SK-N-SH (cell line): ENCODE measurements at regions not wholly inside any gene's neighbourhood (a gene's known extent, or its start where the extent isn't known, plus 50 kb on each side); places are given as distances from the start of the nearest gene placed in this dataset.
A peak's percentile ranks its signal among the peaks of the same experiment; 100 is the strongest.

Source experiments
- CTCF ChIA-PET: fragments of 300-600, 350-600 bp; formaldehyde crosslinking; extraction: SDS; loops from one replicate; lab custom pipeline; 2021; lab: Yijun Ruan, JAX
- POLR2A ChIA-PET: fragments of 350-600 bp; sonication (Branson Sonifier 250); formaldehyde crosslinking; extraction: SDS; loops from one replicate; lab custom pipeline; 2020; ENCODE audit warnings: antibody characterized with exemption, inconsistent platforms; lab: Yijun Ruan, JAX
- DNase-seq: peaks from one replicate; pipeline ENCODE4 v3.0.0; 2012
- H2AFZ ChIP-seq: fragments of 200-600 bp; sonication (generic); 2 replicates; pipeline ENCODE4 v1.8.1; 2016; ENCODE audit warnings: antibody characterized with exemption, mild to moderate bottlenecking, low read depth
- H3F3A ChIP-seq: fragments of 200-600 bp; sonication (generic); replicated peaks from 2 replicates; pipeline ENCODE3; 2016; ENCODE audit warnings: antibody characterized with exemption, mild to moderate bottlenecking; ENCODE audit not compliant: insufficient read depth
- H3K27ac ChIP-seq, 2 experiments: fragments of 200-500 bp in 1 of 2; fragments of 200-600 bp in 1 of 2; sonication (Bioruptor generic) in 1 of 2; sonication (generic), shearing (Covaris generic) in 1 of 2; 2 replicates each; pipeline versions ENCODE4 v1.5.1 to v1.6.1; 2014 to 2016; ENCODE audit warnings: low read depth in 2 of 2, inconsistent platforms in 1 of 2, low read length in 1 of 2, mild to moderate bottlenecking in 1 of 2, mixed read lengths in 1 of 2
- H3K27me3 ChIP-seq: fragments of 200-600 bp; sonication (generic), shearing (Covaris generic); 2 replicates; pipeline ENCODE4 v1.6.1; 2016; ENCODE audit warnings: mixed run types; ENCODE audit not compliant: insufficient read depth
- H3K36me3 ChIP-seq, 2 experiments: fragments of 200-500 bp in 1 of 2; fragments of 200-600 bp in 1 of 2; sonication (Bioruptor generic) in 1 of 2; sonication (generic) in 1 of 2; replicated peaks in 1 of 2; 2 replicates each; pipeline versions ENCODE3 to v1.5.1; 2014 to 2016; ENCODE audit warnings: low read length in 1 of 2, mild to moderate bottlenecking in 1 of 2; ENCODE audit not compliant: insufficient read depth in 2 of 2, control insufficient read depth in 1 of 2
- H3K4me1 ChIP-seq, 2 experiments: fragments of 200-500 bp in 1 of 2; fragments of 200-600 bp in 1 of 2; sonication (Bioruptor generic) in 1 of 2; sonication (generic), shearing (Covaris generic) in 1 of 2; 2 replicates each; pipeline versions ENCODE4 v1.5.1 to v1.6.1; 2014 to 2016; ENCODE audit warnings: low read depth in 1 of 2, low read length in 1 of 2, mixed run types in 1 of 2; ENCODE audit not compliant: insufficient read depth in 2 of 2, control insufficient read depth in 1 of 2
- H3K4me2 ChIP-seq: fragments of 200-600 bp; sonication (generic), shearing (Covaris generic); 2 replicates; pipeline ENCODE4 v1.6.1; 2017; ENCODE audit warnings: mixed run types
- H3K4me3 ChIP-seq, 2 experiments: fragments of 200-500 bp in 1 of 2; fragments of 200-600 bp in 1 of 2; sonication (Bioruptor generic) in 1 of 2; sonication (generic), shearing (Covaris generic) in 1 of 2; 2 replicates each; pipeline versions ENCODE4 v1.5.1 to v1.8.1; 2014 to 2016; ENCODE audit warnings: low read depth in 2 of 2, inconsistent platforms in 1 of 2, low read length in 1 of 2, mild to moderate bottlenecking in 1 of 2, mixed read lengths in 1 of 2, moderate library complexity in 1 of 2
- H3K79me2 ChIP-seq: fragments of 200-600 bp; sonication (generic); 2 replicates; pipeline ENCODE4 v1.8.1; 2017; ENCODE audit warnings: mild to moderate bottlenecking; ENCODE audit not compliant: insufficient read depth
- H3K9ac ChIP-seq: fragments of 200-600 bp; sonication (generic); 2 replicates; pipeline ENCODE4 v1.6.1; 2017; ENCODE audit warnings: mixed run types
- H3K9me2 ChIP-seq: fragments of 200-600 bp; sonication (generic); 2 replicates; pipeline ENCODE4 v1.6.1; 2017; ENCODE audit warnings: mixed run types
- H3K9me3 ChIP-seq: fragments of 200-600 bp; sonication (generic); 2 replicates; pipeline ENCODE4 v1.6.1; 2017; ENCODE audit warnings: mixed run types, mild to moderate bottlenecking, moderate library complexity
- H4K20me1 ChIP-seq: fragments of 200-600 bp; sonication (generic); 2 replicates; pipeline ENCODE4 v1.6.1; 2017; ENCODE audit warnings: mild to moderate bottlenecking, mixed run types; ENCODE audit not compliant: insufficient read depth
- CHD2 ChIP-seq: fragments of 150-350 bp; IDR thresholded peaks from 2 replicates; pipeline ENCODE4 v1.6.1; 2018; ENCODE audit warnings: low read length; ENCODE audit not compliant: partially characterized antibody
- CTCF ChIP-seq: fragments of 200-600 bp; sonication (generic); IDR thresholded peaks from 2 replicates; pipeline ENCODE4 v1.6.1; 2017; ENCODE audit warnings: antibody characterized with exemption, mild to moderate bottlenecking, moderate library complexity
- ELF1 ChIP-seq: IDR thresholded peaks from 2 replicates; pipeline ENCODE4 v1.4.0; 2012
- FOSL2 ChIP-seq: IDR thresholded peaks from 2 replicates; pipeline ENCODE4 v1.4.0; 2012; ENCODE audit warnings: low read depth, mild to moderate bottlenecking, moderate library complexity, borderline replicate concordance
- FOXJ3 ChIP-seq: sonication (generic); formaldehyde crosslinking; IDR thresholded peaks from 2 replicates; pipeline ENCODE4 v1.5.1; 2020; ENCODE audit warnings: mild to moderate bottlenecking, missing genetic modification reagents
- POLR2AphosphoS5 ChIP-seq: IDR thresholded peaks from 2 replicates; pipeline ENCODE4 v1.6.1; 2012; ENCODE audit warnings: low read depth, low read length
- RAD21 ChIP-seq: IDR thresholded peaks from 2 replicates; pipeline ENCODE4 v1.6.1; 2012; ENCODE audit warnings: mild to moderate bottlenecking, low read length
- RCOR1 ChIP-seq: fragments of 150-350 bp; IDR thresholded peaks from 2 replicates; pipeline ENCODE4 v1.6.1; 2017; ENCODE audit warnings: antibody characterized with exemption, low read length
- REST ChIP-seq: IDR thresholded peaks from 2 replicates; pipeline ENCODE4 v1.6.1; 2012; ENCODE audit warnings: mild to moderate bottlenecking, low read depth, low read length, moderate library complexity
- TCF12 ChIP-seq: IDR thresholded peaks from 2 replicates; pipeline ENCODE4 v1.4.0; 2012
- ZBTB33 ChIP-seq: IDR thresholded peaks from 2 replicates; pipeline ENCODE4 v1.4.0; 2012; ENCODE audit warnings: low read depth, borderline replicate concordance
- WGBS: methylation state at CpG from one replicate; pipeline ENCODE4 v1.1.6; 2017; ENCODE audit warnings: low lambda C conversion rate; 5-methylcytosine and 5-hydroxymethylcytosine counted together
- TF ChIP-seq, protein P1 (sequence below): IDR thresholded peaks from 2 replicates; pipeline ENCODE4 v1.4.0; 2012; ENCODE audit warnings: low read depth

GRCh38 chr13:50079655-50080202, 64.5 kb downstream of the KCNRG start:
- TF ChIP-seq RCOR1 (no peak), REST (no peak), CTCF (no peak), RAD21 (no peak), FOXJ3 (CRISPR knock-in tag) (no peak), CHD2 (no peak), POLR2AphosphoS5 (no peak), FOSL2 (no peak), ELF1 (no peak), TCF12 (no peak), ZBTB33 (no peak)
- TF ChIP-seq, protein P1, sequence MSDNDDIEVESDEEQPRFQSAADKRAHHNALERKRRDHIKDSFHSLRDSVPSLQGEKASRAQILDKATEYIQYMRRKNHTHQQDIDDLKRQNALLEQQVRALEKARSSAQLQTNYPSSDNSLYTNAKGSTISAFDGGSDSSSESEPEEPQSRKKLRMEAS, result no peak
- TF ChIP-seq, all 33 proteins: peak for 0
- Histone ChIP-seq H3K9ac (peak overlapping the region; percentile 96), H3K9me2 (no peaks in the 10 kb centered on the region), H3K36me3 (no peaks in the 10 kb centered on the region), H3K9me3 (no peaks in the 10 kb centered on the region), H2AFZ (peak overlapping the region; percentile 56), H3K27me3 (no peaks in the 10 kb centered on the region), H3K4me3 (peak overlapping the region; percentile 93 to 95), H3K4me2 (peak overlapping the region; percentile 87), H4K20me1 (peaks cover 41% of the 10 kb centered on the region; the same call in 1 of the 2 replicates), H3K79me2 (peaks cover 95% of the 10 kb centered on the region), H3F3A (peaks cover 15% of the 10 kb centered on the region), H3K4me1 (peaks cover 12 to 14% of the 10 kb centered on the region in 2 experiments), H3K27ac (peak overlapping the region; percentile 78 to 85)
- WGBS, result 1% methylated on average over 12 of the region's 12 CpGs
- POLR2A ChIA-PET, result interaction anchor here (2.5 to 3.1 kb wide), 2 partner anchors 46 to 82 kb away, joined by 13 to 14 read pairs; partner anchors contain the start of gene TRIM13
- CTCF ChIA-PET, result interaction anchor here (0.9 to 5.0 kb wide), 11 partner anchors 8 to 989 kb away, joined by 3 to 33 read pairs (median 4); partner anchors contain the start of gene TRIM13
- DNase-seq, result no peak
